ENCODE measurements at regions not wholly inside any gene's neighbourhood (a gene's known extent, or its start where the extent isn't known, plus 50 kb on each side); places are given as distances from the start of the nearest gene placed in this dataset.
A peak's percentile ranks its signal among the peaks of the same experiment; 100 is the strongest.

DNA sequence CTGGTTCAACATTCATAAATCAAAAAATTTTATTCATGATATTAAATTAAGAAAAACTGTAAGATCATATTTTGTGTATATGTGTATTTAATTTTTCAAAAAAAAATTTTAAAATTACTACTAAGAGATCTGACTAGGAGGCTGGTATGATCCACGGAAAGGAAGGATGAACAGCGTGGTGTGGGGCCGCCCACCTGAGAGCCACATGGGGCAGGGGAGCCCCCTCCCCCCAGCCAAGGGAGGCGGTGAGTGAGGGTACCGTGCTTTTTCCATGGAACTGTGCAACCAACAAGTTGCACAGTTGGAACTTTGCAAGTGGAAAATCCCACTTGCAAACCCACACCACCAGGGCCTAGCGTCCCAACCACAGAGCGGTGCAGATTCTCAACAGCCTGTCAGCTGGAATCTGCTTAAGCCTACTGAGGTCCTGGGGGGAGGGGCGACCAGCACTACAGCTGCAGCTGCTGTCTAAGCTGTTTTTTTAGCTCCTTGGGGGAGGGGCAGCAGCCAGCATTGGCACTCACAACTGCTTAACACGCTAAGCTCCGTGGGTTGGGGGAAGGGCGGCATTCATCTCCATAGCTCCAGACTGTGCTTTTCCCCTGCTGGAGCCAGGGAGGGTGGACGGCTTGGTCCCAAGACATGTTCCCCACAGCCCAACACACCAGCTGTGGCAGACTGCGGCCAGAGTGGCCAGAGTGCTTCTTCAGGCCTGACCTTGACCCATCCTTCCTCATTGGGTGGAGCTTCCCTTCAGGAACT, 94.2 kb upstream of the IGFBP3 start (continued):
- TF ChIP-seq, protein P1, sequence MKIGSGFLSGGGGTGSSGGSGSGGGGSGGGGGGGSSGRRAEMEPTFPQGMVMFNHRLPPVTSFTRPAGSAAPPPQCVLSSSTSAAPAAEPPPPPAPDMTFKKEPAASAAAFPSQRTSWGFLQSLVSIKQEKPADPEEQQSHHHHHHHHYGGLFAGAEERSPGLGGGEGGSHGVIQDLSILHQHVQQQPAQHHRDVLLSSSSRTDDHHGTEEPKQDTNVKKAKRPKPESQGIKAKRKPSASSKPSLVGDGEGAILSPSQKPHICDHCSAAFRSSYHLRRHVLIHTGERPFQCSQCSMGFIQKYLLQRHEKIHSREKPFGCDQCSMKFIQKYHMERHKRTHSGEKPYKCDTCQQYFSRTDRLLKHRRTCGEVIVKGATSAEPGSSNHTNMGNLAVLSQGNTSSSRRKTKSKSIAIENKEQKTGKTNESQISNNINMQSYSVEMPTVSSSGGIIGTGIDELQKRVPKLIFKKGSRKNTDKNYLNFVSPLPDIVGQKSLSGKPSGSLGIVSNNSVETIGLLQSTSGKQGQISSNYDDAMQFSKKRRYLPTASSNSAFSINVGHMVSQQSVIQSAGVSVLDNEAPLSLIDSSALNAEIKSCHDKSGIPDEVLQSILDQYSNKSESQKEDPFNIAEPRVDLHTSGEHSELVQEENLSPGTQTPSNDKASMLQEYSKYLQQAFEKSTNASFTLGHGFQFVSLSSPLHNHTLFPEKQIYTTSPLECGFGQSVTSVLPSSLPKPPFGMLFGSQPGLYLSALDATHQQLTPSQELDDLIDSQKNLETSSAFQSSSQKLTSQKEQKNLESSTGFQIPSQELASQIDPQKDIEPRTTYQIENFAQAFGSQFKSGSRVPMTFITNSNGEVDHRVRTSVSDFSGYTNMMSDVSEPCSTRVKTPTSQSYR (CRISPR knock-in tag; IDR thresholded peaks at IDR 0.05): peak; percentile 99
- no peak; the same call in none of the 2 replicates for TF ChIP-seq SP1 (CRISPR knock-in tag; conservative IDR thresholded peaks at IDR 0.05)
- TF ChIP-seq, protein P2, sequence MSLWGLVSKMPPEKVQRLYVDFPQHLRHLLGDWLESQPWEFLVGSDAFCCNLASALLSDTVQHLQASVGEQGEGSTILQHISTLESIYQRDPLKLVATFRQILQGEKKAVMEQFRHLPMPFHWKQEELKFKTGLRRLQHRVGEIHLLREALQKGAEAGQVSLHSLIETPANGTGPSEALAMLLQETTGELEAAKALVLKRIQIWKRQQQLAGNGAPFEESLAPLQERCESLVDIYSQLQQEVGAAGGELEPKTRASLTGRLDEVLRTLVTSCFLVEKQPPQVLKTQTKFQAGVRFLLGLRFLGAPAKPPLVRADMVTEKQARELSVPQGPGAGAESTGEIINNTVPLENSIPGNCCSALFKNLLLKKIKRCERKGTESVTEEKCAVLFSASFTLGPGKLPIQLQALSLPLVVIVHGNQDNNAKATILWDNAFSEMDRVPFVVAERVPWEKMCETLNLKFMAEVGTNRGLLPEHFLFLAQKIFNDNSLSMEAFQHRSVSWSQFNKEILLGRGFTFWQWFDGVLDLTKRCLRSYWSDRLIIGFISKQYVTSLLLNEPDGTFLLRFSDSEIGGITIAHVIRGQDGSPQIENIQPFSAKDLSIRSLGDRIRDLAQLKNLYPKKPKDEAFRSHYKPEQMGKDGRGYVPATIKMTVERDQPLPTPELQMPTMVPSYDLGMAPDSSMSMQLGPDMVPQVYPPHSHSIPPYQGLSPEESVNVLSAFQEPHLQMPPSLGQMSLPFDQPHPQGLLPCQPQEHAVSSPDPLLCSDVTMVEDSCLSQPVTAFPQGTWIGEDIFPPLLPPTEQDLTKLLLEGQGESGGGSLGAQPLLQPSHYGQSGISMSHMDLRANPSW (CRISPR knock-in tag; conservative IDR thresholded peaks at IDR 0.05; ENCODE audit: low read depth): no peak
- TF ChIP-seq TP53 (CRISPR knock-in tag; IDR thresholded peaks at IDR 0.05): 0 out of 2 replicates have a peak, but pooled peaks have one; percentile 38
- TF ChIP-seq, protein P3, sequence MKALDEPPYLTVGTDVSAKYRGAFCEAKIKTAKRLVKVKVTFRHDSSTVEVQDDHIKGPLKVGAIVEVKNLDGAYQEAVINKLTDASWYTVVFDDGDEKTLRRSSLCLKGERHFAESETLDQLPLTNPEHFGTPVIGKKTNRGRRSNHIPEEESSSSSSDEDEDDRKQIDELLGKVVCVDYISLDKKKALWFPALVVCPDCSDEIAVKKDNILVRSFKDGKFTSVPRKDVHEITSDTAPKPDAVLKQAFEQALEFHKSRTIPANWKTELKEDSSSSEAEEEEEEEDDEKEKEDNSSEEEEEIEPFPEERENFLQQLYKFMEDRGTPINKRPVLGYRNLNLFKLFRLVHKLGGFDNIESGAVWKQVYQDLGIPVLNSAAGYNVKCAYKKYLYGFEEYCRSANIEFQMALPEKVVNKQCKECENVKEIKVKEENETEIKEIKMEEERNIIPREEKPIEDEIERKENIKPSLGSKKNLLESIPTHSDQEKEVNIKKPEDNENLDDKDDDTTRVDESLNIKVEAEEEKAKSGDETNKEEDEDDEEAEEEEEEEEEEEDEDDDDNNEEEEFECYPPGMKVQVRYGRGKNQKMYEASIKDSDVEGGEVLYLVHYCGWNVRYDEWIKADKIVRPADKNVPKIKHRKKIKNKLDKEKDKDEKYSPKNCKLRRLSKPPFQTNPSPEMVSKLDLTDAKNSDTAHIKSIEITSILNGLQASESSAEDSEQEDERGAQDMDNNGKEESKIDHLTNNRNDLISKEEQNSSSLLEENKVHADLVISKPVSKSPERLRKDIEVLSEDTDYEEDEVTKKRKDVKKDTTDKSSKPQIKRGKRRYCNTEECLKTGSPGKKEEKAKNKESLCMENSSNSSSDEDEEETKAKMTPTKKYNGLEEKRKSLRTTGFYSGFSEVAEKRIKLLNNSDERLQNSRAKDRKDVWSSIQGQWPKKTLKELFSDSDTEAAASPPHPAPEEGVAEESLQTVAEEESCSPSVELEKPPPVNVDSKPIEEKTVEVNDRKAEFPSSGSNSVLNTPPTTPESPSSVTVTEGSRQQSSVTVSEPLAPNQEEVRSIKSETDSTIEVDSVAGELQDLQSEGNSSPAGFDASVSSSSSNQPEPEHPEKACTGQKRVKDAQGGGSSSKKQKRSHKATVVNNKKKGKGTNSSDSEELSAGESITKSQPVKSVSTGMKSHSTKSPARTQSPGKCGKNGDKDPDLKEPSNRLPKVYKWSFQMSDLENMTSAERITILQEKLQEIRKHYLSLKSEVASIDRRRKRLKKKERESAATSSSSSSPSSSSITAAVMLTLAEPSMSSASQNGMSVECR (CRISPR knock-in tag; IDR thresholded peaks at IDR 0.05; ENCODE audit: borderline replicate concordance): no peak
- TF ChIP-seq MAX (CRISPR knock-in tag; IDR thresholded peaks at IDR 0.05): no peak; the same call in 1 of the 2 replicates
- no peak for TF ChIP-seq NFYB (CRISPR knock-in tag; conservative IDR thresholded peaks at IDR 0.05; ENCODE audit: low read depth)
- no peak for TF ChIP-seq ZMAT4 (CRISPR knock-in tag; IDR thresholded peaks at IDR 0.05)
- no peak for TF ChIP-seq ZNF317 (CRISPR knock-in tag; IDR thresholded peaks at IDR 0.05; ENCODE audit: borderline replicate concordance, low read depth)
- 0 out of 2 replicates have a peak, but pooled peaks have one; percentile 28 for TF ChIP-seq ZBTB21 (CRISPR knock-in tag; IDR thresholded peaks at IDR 0.05; ENCODE audit: borderline replicate concordance)
- TF ChIP-seq FOXP1 (CRISPR knock-in tag; IDR thresholded peaks at IDR 0.05; ENCODE audit: borderline replicate concordance): peak; percentile 77
- peak; percentile 84; the same call in 1 of the 2 replicates for TF ChIP-seq TEAD1 (CRISPR knock-in tag; IDR thresholded peaks at IDR 0.05)
- no peak for TF ChIP-seq ZNF232 (CRISPR knock-in tag; IDR thresholded peaks at IDR 0.05)
- TF ChIP-seq, protein P4, sequence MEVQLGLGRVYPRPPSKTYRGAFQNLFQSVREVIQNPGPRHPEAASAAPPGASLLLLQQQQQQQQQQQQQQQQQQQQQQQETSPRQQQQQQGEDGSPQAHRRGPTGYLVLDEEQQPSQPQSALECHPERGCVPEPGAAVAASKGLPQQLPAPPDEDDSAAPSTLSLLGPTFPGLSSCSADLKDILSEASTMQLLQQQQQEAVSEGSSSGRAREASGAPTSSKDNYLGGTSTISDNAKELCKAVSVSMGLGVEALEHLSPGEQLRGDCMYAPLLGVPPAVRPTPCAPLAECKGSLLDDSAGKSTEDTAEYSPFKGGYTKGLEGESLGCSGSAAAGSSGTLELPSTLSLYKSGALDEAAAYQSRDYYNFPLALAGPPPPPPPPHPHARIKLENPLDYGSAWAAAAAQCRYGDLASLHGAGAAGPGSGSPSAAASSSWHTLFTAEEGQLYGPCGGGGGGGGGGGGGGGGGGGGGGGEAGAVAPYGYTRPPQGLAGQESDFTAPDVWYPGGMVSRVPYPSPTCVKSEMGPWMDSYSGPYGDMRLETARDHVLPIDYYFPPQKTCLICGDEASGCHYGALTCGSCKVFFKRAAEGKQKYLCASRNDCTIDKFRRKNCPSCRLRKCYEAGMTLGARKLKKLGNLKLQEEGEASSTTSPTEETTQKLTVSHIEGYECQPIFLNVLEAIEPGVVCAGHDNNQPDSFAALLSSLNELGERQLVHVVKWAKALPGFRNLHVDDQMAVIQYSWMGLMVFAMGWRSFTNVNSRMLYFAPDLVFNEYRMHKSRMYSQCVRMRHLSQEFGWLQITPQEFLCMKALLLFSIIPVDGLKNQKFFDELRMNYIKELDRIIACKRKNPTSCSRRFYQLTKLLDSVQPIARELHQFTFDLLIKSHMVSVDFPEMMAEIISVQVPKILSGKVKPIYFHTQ (CRISPR knock-in tag; IDR thresholded peaks at IDR 0.05): no peak
- TF ChIP-seq PRRX2 (CRISPR knock-in tag; IDR thresholded peaks at IDR 0.05): no peak
- no peak for TF ChIP-seq NR2C2 (CRISPR knock-in tag; IDR thresholded peaks at IDR 0.05)
- TF ChIP-seq KAT7 (CRISPR knock-in tag; IDR thresholded peaks at IDR 0.05; ENCODE audit: borderline replicate concordance): no peak
- TF ChIP-seq ERG (CRISPR knock-in tag; IDR thresholded peaks at IDR 0.05): no peak
- TF ChIP-seq CDX4 (CRISPR knock-in tag; IDR thresholded peaks at IDR 0.05; ENCODE audit: borderline replicate concordance): no peak
- 0 out of 2 replicates have a peak, but pooled peaks have one; percentile 50 for TF ChIP-seq ETV6 (CRISPR knock-in tag; IDR thresholded peaks at IDR 0.05)
